Skeletal muscle satellite cell (primary cell): ENCODE measurements at regions not wholly inside any gene's neighbourhood (a gene's known extent, or its start where the extent isn't known, plus 50 kb on each side); places are given as distances from the start of the nearest gene placed in this dataset.

Experiments used
- H3K27me3 ChIP-seq: 2 replicates; pipeline ENCODE4 v1.7.0; 2013; ENCODE audit warnings: low read length; ENCODE audit not compliant: control insufficient read depth, insufficient read depth
- H3K36me3 ChIP-seq: 2 replicates; pipeline ENCODE4 v1.7.0; 2013; ENCODE audit warnings: mild to moderate bottlenecking, control low read depth, low read length; ENCODE audit not compliant: insufficient read depth
- H3K4me1 ChIP-seq: 2 replicates; pipeline ENCODE4 v1.7.0; 2013; ENCODE audit warnings: low read length; ENCODE audit not compliant: control insufficient read depth, insufficient read depth
- H3K4me2 ChIP-seq: 2 replicates; pipeline ENCODE4 v1.7.0; 2013; ENCODE audit warnings: mild to moderate bottlenecking, low read length
- H3K4me3 ChIP-seq: 2 replicates; pipeline ENCODE4 v1.7.0; 2013; ENCODE audit warnings: low read length
- H3K9ac ChIP-seq: 2 replicates; pipeline ENCODE4 v1.7.0; 2013; ENCODE audit warnings: mild to moderate bottlenecking, low read depth, low read length, moderate library complexity
- H3K9me3 ChIP-seq: replicated peaks from 2 replicates; pipeline ENCODE4 v1.7.0; 2013; ENCODE audit warnings: mild to moderate bottlenecking, control low read depth, low read length

GRCh38 chr14:36059531-36059930 lies 117.0 kb downstream of the PTCSC3 start:
- H3K4me2 ChIP-seq, result no peak overlapping the region
- H3K27me3 ChIP-seq, result peaks cover 21% of the 10 kb centered on the region

GRCh38 chr14:36057452-36058116 lies 118.9 kb downstream of the PTCSC3 start:
- no peaks in the 10 kb centered on the region for H3K9me3 ChIP-seq
- H3K4me2 ChIP-seq, result no peak overlapping the region
- H3K36me3 ChIP-seq, result no peaks in the 10 kb centered on the region
- peaks cover 15% of the 10 kb centered on the region for H3K27me3 ChIP-seq
- H3K4me3 ChIP-seq, result no peak overlapping the region
- no peak overlapping the region for H3K9ac ChIP-seq
- no peaks in the 10 kb centered on the region for H3K4me1 ChIP-seq

More at GRCh38 chr14:36059531-36059930, 117.0 kb downstream of the PTCSC3 start:
- no peak overlapping the region for H3K4me3 ChIP-seq
- H3K9me3 ChIP-seq, result no peaks in the 10 kb centered on the region
- H3K36me3 ChIP-seq, result no peaks in the 10 kb centered on the region
- no peak overlapping the region for H3K9ac ChIP-seq
- H3K4me1 ChIP-seq, result no peaks in the 10 kb centered on the region

GRCh38 chr14:36056845-36057244 lies 119.7 kb downstream of the PTCSC3 start:
- no peaks in the 10 kb centered on the region for H3K36me3 ChIP-seq
- no peak overlapping the region for H3K4me3 ChIP-seq
- H3K9ac ChIP-seq, result no peak overlapping the region
- H3K4me2 ChIP-seq, result no peak overlapping the region
- no peaks in the 10 kb centered on the region for H3K4me1 ChIP-seq
- H3K27me3 ChIP-seq, result peaks cover 11% of the 10 kb centered on the region
- H3K9me3 ChIP-seq, result no peaks in the 10 kb centered on the region

- Histone ChIP-seq H3K9me3 (no peaks in the 10 kb centered on the region), H3K36me3 (no peaks in the 10 kb centered on the region), H3K27me3 (peaks cover 11% of the 10 kb centered on the region), H3K9ac (no peak overlapping the region), H3K4me3 (no peak overlapping the region), H3K4me2 (no peak overlapping the region), H3K4me1 (no peaks in the 10 kb centered on the region)
Measured at GRCh38 chr14:36055681-36056225, 120.8 kb downstream of the PTCSC3 start.

- Histone ChIP-seq H3K27me3 (peaks cover 11% of the 10 kb centered on the region), H3K9me3 (no peaks in the 10 kb centered on the region), H3K4me1 (no peaks in the 10 kb centered on the region), H3K4me3 (no peak overlapping the region), H3K9ac (no peak overlapping the region), H3K36me3 (no peaks in the 10 kb centered on the region), H3K4me2 (no peak overlapping the region)
Measured at GRCh38 chr14:36055052-36055378, 121.5 kb downstream of the PTCSC3 start.

GRCh38 chr14:36054353-36055051 lies 122.0 kb downstream of the PTCSC3 start:
- H3K27me3 ChIP-seq, result peaks cover 9% of the 10 kb centered on the region
- H3K4me2 ChIP-seq, result no peak overlapping the region
- H3K9me3 ChIP-seq, result no peaks in the 10 kb centered on the region
- no peak overlapping the region for H3K4me3 ChIP-seq
- H3K4me1 ChIP-seq, result no peaks in the 10 kb centered on the region
- H3K9ac ChIP-seq, result no peak overlapping the region
- H3K36me3 ChIP-seq, result no peaks in the 10 kb centered on the region

GRCh38 chr14:36052681-36053080 lies 123.8 kb downstream of the PTCSC3 start:
- no peaks in the 10 kb centered on the region for H3K4me1 ChIP-seq
- no peak overlapping the region for H3K9ac ChIP-seq
- no peak overlapping the region for H3K4me3 ChIP-seq
- no peaks in the 10 kb centered on the region for H3K9me3 ChIP-seq
- no peaks in the 10 kb centered on the region for H3K36me3 ChIP-seq
- H3K27me3 ChIP-seq, result peaks cover 3% of the 10 kb centered on the region
- no peak overlapping the region for H3K4me2 ChIP-seq

GRCh38 chr14:36052063-36052462 lies 124.5 kb downstream of the PTCSC3 start:
- no peak overlapping the region for H3K9ac ChIP-seq
- H3K36me3 ChIP-seq, result no peaks in the 10 kb centered on the region
- H3K4me3 ChIP-seq, result no peak overlapping the region
- no peak overlapping the region for H3K4me2 ChIP-seq
- H3K27me3 ChIP-seq, result peaks cover 3% of the 10 kb centered on the region
- H3K9me3 ChIP-seq, result no peaks in the 10 kb centered on the region
- no peaks in the 10 kb centered on the region for H3K4me1 ChIP-seq

- Histone ChIP-seq H3K36me3 (no peaks in the 10 kb centered on the region), H3K4me2 (no peak overlapping the region), H3K9me3 (no peaks in the 10 kb centered on the region), H3K27me3 (peaks cover 3% of the 10 kb centered on the region), H3K9ac (no peak overlapping the region), H3K4me3 (no peak overlapping the region), H3K4me1 (no peaks in the 10 kb centered on the region)
Measured at GRCh38 chr14:36048667-36049066, 127.9 kb downstream of the PTCSC3 start.

GRCh38 chr14:36047912-36048311 lies 128.6 kb downstream of the PTCSC3 start:
- Histone ChIP-seq H3K4me3 (no peak overlapping the region), H3K27me3 (peaks cover 3% of the 10 kb centered on the region), H3K36me3 (no peaks in the 10 kb centered on the region), H3K9me3 (no peaks in the 10 kb centered on the region), H3K4me2 (no peak overlapping the region), H3K9ac (no peak overlapping the region), H3K4me1 (no peaks in the 10 kb centered on the region)

- Histone ChIP-seq H3K36me3 (no peaks in the 10 kb centered on the region), H3K27me3 (no peaks in the 10 kb centered on the region), H3K4me2 (no peak overlapping the region), H3K9me3 (no peaks in the 10 kb centered on the region), H3K4me3 (no peak overlapping the region), H3K4me1 (no peaks in the 10 kb centered on the region), H3K9ac (no peak overlapping the region)
Measured at GRCh38 chr14:36035675-36036074, 140.8 kb downstream of the PTCSC3 start.

- Histone ChIP-seq H3K36me3 (no peaks in the 10 kb centered on the region), H3K4me2 (no peak overlapping the region), H3K9ac (no peak overlapping the region), H3K27me3 (no peaks in the 10 kb centered on the region), H3K9me3 (no peaks in the 10 kb centered on the region), H3K4me3 (no peak overlapping the region), H3K4me1 (no peaks in the 10 kb centered on the region)
Measured at GRCh38 chr14:36028665-36029064, 147.9 kb downstream of the PTCSC3 start.
